ENCODE measurements at regions not wholly inside any gene's neighbourhood (a gene's known extent, or its start where the extent isn't known, plus 50 kb on each side); places are given as distances from the start of the nearest gene placed in this dataset.
"Not testable (repeated sequence)": the region's sequence is repeated elsewhere in the genome, so short reads cannot be mapped to it uniquely, and the experiment has no call there.

GRCh38 chr2:199216253-199216652, 241.5 kb downstream of the SATB2 start:
- no peak for DNase-seq (ENCODE audit: low read depth)

- DNase-seq (ENCODE audit: low read depth) = no peak
Observed at GRCh38 chr2:199207011-199207410, 250.7 kb downstream of the SATB2 start.

- DNase-seq (ENCODE audit: low read depth) = no peak
Observed at GRCh38 chr2:199206536-199206935, 251.2 kb downstream of the SATB2 start.

- no peak for DNase-seq (ENCODE audit: low read depth)
Observed at GRCh38 chr2:199202964-199203363, 254.8 kb downstream of the SATB2 start.

GRCh38 chr2:199201539-199201938, 256.2 kb downstream of the SATB2 start:
- DNase-seq (ENCODE audit: low read depth) = no peak

GRCh38 chr2:199199797-199200196, 257.9 kb downstream of the SATB2 start:
- no peak for DNase-seq (ENCODE audit: low read depth)

- no peak for DNase-seq (ENCODE audit: low read depth)
Observed at GRCh38 chr2:199197448-199197847, 260.3 kb downstream of the SATB2 start.

- DNase-seq (ENCODE audit: low read depth) = no peak
Observed at GRCh38 chr2:199196686-199197085, 261.1 kb downstream of the SATB2 start.

GRCh38 chr2:199195927-199196502, 261.7 kb downstream of the SATB2 start:
- DNase-seq (ENCODE audit: low read depth) = no peak

- DNase-seq (ENCODE audit: low read depth) = no peak
Observed at GRCh38 chr2:199191461-199191860, 266.3 kb downstream of the SATB2 start.

- no peak for DNase-seq (ENCODE audit: low read depth)
Observed at GRCh38 chr2:199189229-199189628, 268.5 kb downstream of the SATB2 start.

- no peak for DNase-seq (ENCODE audit: low read depth)
Observed at GRCh38 chr2:199186301-199186751, 271.4 kb downstream of the SATB2 start.

- DNase-seq (ENCODE audit: low read depth) = not testable (repeated sequence)
Observed at GRCh38 chr2:199185174-199185573, 272.6 kb downstream of the SATB2 start.

GRCh38 chr2:199163613-199164458, 293.9 kb downstream of the SATB2 start:
- no peak for DNase-seq (ENCODE audit: low read depth)

GRCh38 chr2:199160677-199161465, 296.9 kb downstream of the SATB2 start:
- no peak for DNase-seq (ENCODE audit: low read depth)

- no peak for DNase-seq (ENCODE audit: low read depth)
Observed at GRCh38 chr2:199160081-199160480, 297.7 kb downstream of the SATB2 start.

- DNase-seq (ENCODE audit: low read depth) = no peak
Observed at GRCh38 chr2:199148076-199148845, 309.5 kb downstream of the SATB2 start.

GRCh38 chr2:199147216-199147615, 310.5 kb downstream of the SATB2 start:
- DNase-seq (ENCODE audit: low read depth) = no peak

GRCh38 chr2:199144546-199144945, 313.2 kb downstream of the SATB2 start:
- no peak for DNase-seq (ENCODE audit: low read depth)

GRCh38 chr2:199144036-199144435, 313.7 kb downstream of the SATB2 start:
- no peak for DNase-seq (ENCODE audit: low read depth)

GRCh38 chr2:199136681-199137080, 321.1 kb downstream of the SATB2 start:
- no peak for DNase-seq (ENCODE audit: low read depth)

- DNase-seq (ENCODE audit: low read depth) = no peak
Observed at GRCh38 chr2:199136242-199136641, 321.5 kb downstream of the SATB2 start.

All from stimulated activated CD8-positive, alpha-beta memory T cell treated with anti-CD3 and anti-CD28 coated beads, Interleukin-15, amount 100 ng/mL, for 1 hour (primary cell).